HG03460 (cell line): ENCODE measurements at regions not wholly inside any gene's neighbourhood (a gene's known extent, or its start where the extent isn't known, plus 50 kb on each side); places are given as distances from the start of the nearest gene placed in this dataset.
A peak's percentile ranks its signal among the peaks of the same experiment; 100 is the strongest.
"Not testable (repeated sequence)": the region's sequence is repeated elsewhere in the genome, so short reads cannot be mapped to it uniquely, and the experiment has no call there.

Source experiments
- ATAC-seq: cut with Tn5 transposase; IDR thresholded peaks from one replicate; pipeline ENCODE4 v1.9.1; 2021; ENCODE audit not compliant: unreplicated experiment

- not testable (repeated sequence) for ATAC-seq
Measured at GRCh38 chr3:198147213-198147612, 187.2 kb downstream of the LMLN start.

- ATAC-seq: not testable (repeated sequence)
Measured at GRCh38 chr3:198147993-198148392, 188.0 kb downstream of the LMLN start.

GRCh38 chr3:198149904-198150303 lies 189.9 kb downstream of the LMLN start:
- not testable (repeated sequence) for ATAC-seq

GRCh38 chr3:198151867-198152266 lies 191.8 kb downstream of the LMLN start:
- not testable (repeated sequence) for ATAC-seq

GRCh38 chr3:198155771-198156170 lies 195.8 kb downstream of the LMLN start:
- ATAC-seq: not testable (repeated sequence)

- ATAC-seq: peak; percentile 90
Measured at GRCh38 chr3:198157231-198157868, 197.3 kb downstream of the LMLN start.

GRCh38 chr3:198158007-198158406 lies 198.0 kb downstream of the LMLN start:
- ATAC-seq: not testable (repeated sequence)

GRCh38 chr3:198167339-198168039 lies 207.5 kb downstream of the LMLN start:
- not testable (repeated sequence) for ATAC-seq

GRCh38 chr3:198170781-198171180 lies 210.8 kb downstream of the LMLN start:
- ATAC-seq: not testable (repeated sequence)

GRCh38 chr3:198173080-198173479 lies 213.1 kb downstream of the LMLN start:
- not testable (repeated sequence) for ATAC-seq

- ATAC-seq: not testable (repeated sequence)
Measured at GRCh38 chr3:198173929-198174574, 214.0 kb downstream of the LMLN start.
